ENCODE measurements at regions not wholly inside any gene's neighbourhood (a gene's known extent, or its start where the extent isn't known, plus 50 kb on each side); places are given as distances from the start of the nearest gene placed in this dataset.
"Not testable (repeated sequence)": the region's sequence is repeated elsewhere in the genome, so short reads cannot be mapped to it uniquely, and the experiment has no call there.

GRCh38 chr16:85278839-85279238, 166.6 kb upstream of the CIBAR2 start:
- DNase-seq: no peak

DNA sequence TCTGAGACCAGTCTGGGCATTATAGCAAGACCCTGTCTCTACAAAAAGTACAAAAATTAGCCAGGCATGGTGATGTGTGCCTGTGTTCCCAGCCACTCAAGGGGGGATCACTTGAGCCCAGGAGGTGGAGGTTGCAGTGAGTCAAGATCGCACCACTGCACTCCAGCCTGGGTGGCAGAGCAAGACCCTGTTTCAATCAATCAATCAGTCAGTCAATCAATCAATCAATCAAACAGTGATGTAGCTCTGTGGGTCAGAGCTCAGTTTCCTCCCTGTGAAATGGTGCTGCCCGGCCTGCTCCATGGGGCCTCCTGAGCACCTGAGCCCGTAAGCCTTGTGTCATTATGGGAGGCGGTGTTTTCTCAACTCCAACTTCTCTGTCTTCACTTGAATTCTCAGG, 167.1 kb upstream of the CIBAR2 start:
- no peak for DNase-seq

DNA sequence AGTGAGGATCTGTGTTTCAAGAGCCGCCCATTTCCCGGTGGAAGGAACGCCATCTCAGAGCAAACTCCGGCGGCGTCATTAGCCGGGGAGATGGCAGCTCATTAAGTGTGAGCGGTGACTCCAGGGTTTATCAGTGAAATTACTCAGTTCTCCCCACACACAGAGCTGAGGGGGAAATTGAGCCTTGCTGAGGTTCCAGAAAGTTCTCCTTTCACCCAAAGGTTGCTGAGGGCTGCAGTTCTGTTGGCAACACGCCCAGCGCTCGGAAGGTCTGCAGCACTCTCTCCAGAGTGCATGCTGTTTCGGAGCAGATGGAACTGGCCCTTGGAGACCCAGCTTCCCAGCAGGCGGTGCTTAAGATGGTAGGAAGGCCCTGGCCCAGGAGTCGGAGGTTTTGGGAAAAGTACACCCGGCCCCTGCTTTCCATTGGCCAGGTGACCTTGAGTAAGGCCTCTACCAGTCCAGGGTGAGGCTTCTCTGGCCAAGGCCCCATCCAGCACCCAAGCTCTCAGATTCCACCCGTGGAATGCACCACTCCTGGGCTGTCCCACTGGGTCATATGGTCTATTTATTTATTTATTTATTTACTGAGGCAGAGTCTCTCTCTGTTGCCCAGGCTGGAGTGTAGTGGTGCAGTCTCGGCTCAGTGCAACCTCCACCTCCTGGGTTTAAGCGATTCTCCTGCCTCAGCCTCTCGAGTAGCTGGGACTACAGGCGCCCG, 167.7 kb upstream of the CIBAR2 start:
- no peak for DNase-seq

DNA sequence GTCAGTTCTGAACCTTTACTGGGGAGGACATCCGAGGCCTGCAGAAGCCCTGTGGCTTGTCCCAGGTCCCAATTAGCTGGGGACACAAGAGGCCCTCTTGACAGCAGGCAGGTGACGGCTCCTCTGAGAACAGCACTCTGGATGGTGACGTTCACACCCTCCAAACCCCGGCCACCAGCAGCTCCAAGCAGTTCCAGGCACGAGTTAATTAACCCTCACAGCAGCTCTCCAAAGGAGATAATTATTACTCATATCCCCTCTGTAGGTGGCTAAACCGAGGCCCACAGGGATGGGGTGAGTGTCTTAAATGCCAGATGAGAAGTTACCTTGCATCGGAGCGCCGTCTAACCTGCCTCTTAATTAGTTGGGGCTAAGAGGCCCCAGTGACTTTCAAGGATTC, 168.9 kb upstream of the CIBAR2 start:
- DNase-seq: no peak

- DNase-seq: no peak
Measured at GRCh38 chr16:85282842-85283241, 170.6 kb upstream of the CIBAR2 start.

- no peak for DNase-seq
Measured at GRCh38 chr16:85283305-85284050, 171.2 kb upstream of the CIBAR2 start.

- no peak for DNase-seq
Measured at GRCh38 chr16:85284141-85284817, 172.0 kb upstream of the CIBAR2 start.

- no peak for DNase-seq
Measured at GRCh38 chr16:85285681-85286065, 173.4 kb upstream of the CIBAR2 start.

GRCh38 chr16:85286066-85286831, 174.0 kb upstream of the CIBAR2 start:
- peak; percentile 84 for DNase-seq

- peak; percentile 79 for DNase-seq
Measured at GRCh38 chr16:85286951-85287814, 174.9 kb upstream of the CIBAR2 start.

GRCh38 chr16:85287815-85288109, 175.5 kb upstream of the CIBAR2 start:
- not testable (repeated sequence) for DNase-seq

GRCh38 chr16:85288341-85288868, 176.1 kb upstream of the CIBAR2 start:
- DNase-seq: no peak

GRCh38 chr16:85288869-85289660, 176.8 kb upstream of the CIBAR2 start:
- DNase-seq: no peak

DNA sequence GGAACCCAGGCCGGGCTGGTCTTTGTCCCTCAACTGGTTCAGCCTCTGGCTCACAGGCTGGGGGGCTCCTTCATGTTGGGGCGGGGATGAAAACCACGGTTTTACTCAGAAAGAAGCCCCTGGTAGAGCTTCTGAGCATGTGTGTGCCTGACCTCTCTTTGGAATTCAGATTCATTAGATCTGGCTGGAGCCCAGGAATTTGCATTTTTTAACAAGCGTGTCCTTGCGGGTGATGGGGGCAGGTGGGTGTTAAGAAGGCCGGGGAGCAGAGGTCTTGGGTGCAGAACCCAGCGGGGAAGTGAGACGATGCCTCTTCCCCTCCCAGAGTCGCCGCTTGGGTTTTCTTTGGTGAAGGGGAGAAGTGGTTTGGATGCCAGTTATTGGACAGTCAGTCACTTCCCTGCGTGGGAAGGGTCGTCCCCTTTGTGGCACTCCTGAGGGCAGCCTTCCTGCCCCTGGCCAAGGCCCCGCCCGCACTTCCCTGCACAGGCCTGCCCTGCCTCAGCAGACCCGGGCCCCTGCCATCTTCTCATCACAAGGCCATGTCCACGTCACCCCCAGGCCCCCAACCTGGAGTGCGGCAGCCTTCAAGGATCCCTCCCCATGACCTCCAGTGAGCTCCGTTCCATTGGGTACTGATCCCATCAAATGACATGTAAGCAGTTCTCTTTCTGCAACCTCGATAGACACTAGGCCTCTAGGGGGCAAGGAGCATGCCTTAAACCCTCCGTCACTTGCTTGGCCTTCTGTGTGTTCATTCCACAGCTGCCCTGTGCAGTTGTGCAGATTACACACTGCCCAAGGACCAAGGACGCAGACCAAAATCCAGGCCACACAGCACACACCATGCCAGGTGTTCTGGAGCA, 177.7 kb upstream of the CIBAR2 start:
- no peak for DNase-seq

DNA sequence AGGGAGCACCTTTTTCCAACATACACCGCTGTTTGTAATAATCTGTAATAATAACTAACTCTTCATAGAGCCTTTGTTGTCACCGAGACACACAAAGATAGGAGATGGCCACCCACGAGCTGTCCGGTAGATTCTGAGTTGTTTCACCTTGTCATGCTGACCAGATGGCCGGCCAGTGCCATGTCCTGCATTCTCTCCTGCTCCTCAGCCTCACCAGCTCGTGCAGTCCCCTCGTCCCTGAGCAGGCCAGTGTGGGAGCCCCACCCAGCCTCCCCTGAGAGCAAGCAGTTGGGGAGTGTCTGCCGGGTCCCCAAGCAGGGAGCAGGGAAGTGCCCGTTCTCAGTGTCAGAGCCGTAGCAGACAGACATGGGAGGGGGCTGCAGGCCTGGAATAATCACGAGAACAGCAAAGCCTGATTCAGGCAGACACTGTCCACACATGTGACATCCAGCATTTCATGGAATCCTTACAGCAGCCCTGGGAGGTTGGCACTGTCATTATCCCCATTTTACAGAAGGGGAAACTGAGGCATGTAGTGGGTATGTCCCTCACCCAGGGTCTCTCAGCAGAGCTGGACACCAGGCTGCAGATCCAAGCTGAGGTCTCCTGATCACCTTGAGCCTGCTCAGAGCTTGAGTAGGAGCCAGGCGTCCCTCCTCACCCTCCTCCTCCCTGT, 178.5 kb upstream of the CIBAR2 start:
- DNase-seq: no peak

- peak; percentile 79 for DNase-seq
Measured at GRCh38 chr16:85291302-85292148, 179.3 kb upstream of the CIBAR2 start.

DNA sequence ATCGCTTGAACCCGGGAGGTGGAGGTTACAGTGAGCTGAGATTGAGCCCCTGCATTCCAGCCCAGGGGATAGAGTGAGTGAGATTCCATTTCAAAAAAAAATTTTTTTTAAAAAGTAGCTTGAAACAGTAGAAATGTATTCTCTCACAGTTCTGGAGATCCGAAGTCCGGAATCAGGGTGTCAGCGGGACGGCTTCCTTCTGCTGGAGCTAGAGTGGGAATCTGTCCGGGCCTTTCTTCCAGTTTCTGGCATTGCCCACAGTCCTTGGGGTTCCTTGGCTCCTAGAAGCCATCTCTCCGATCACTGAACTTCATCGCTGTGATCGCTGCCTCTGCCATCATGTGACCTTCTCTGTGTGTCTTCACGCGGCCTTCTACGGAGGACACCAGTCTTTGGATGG, 181.2 kb upstream of the CIBAR2 start:
- no peak for DNase-seq

DNA sequence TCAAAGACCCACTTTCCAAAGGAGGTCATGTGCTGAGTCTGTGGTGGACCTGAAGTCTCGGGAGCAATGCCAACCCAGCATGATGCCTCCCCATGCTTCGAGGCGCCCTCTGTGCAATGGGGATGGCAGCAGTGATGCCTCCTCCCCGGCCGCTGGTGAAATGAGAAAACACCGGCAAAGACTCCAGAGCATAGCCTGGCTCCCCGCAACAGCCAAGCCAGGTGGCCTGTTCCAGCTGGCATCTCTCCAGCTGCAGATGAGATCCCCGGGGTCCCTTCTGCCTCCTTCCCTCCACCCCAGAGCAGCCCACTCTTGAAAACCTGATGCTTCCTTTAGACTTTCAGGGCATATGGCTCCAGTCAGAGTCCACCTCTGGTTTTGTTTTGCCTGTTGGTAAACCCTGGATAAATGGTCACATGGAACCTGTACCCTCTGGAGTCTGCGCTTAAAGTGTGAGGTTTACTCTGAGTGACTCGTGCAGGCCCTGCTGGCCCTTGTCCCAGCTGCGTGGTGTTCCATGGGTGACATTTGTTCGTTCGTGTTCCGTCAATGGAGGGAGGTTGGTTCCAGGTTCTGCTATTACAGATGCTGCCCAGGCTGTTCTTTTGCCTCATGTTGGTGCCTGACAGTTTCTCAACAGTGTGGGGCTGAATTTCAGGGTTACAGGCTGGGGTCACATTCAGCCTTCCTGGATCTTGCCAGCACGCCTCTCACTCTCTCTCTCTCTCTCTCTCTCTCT, 181.8 kb upstream of the CIBAR2 start:
- DNase-seq: no peak

Data from femur (tissue), 1 donor.